ENCODE measurements at regions not wholly inside any gene's neighbourhood (a gene's known extent, or its start where the extent isn't known, plus 50 kb on each side); places are given as distances from the start of the nearest gene placed in this dataset.

DNA sequence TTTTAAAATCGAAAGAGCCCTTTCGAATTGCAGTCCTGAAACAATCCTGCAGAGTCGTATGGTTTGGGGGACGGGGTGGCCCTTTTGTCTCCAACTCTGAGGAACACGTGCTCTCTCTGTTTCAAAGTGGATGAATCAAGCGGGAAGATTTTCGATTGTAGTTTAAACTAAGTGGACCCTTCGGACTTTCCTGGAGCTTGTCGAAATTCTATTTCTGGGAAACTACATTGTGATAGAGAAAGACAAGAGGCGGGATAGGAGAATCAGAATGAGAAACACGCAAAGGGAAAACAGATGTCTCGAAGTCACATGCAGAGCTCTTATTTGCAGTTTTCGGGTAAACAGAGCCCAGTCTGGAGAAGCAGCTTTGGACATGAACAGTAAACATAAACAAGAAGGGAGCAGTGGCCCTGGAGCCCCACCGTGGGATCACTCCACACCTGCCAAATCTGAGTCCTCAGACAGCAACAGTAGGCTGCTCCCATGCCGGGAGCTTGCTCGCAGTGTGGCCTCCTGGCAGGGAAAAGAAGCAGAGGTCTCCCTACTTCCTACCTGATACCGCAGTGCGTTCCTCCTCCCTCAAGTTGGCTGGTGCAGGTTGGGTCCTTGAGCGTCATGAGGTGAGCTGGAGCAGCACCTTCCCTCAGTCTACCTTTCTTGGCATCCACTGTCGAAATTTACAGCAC, 202.4 kb downstream of the SLC4A3 start:
- no peaks in the 10 kb centered on the region for H3K36me3 ChIP-seq (ENCODE audit: insufficient read depth, low read length)
- no peaks in the 10 kb centered on the region for H3K27me3 ChIP-seq (ENCODE audit: insufficient read depth, low read depth, low read length)
- H3K4me3 ChIP-seq (ENCODE audit: low read length): no peak overlapping the region
- no peaks in the 10 kb centered on the region for H3F3A ChIP-seq (ENCODE audit: insufficient read depth, low read length, poor library complexity, severe bottlenecking)
- H3K9me2 ChIP-seq (ENCODE audit: insufficient read depth, low read length): no peaks in the 10 kb centered on the region
- no peak overlapping the region for H2AFZ ChIP-seq (ENCODE audit: low read depth, low read length)
- no peak overlapping the region for H3K9ac ChIP-seq (ENCODE audit: low read length)
- H3K4me2 ChIP-seq (ENCODE audit: low read length): no peak overlapping the region
- no peaks in the 10 kb centered on the region for H3K79me2 ChIP-seq (replicated peaks; ENCODE audit: insufficient read depth, low read length)
- H3K27ac ChIP-seq (ENCODE audit: low read length): no peak overlapping the region
- H3K9me3 ChIP-seq (ENCODE audit: low read length): no peaks in the 10 kb centered on the region
- H4K20me1 ChIP-seq (ENCODE audit: insufficient read depth): no peaks in the 10 kb centered on the region
- no peak for TF ChIP-seq RAD21 (conservative IDR thresholded peaks at IDR 0.05)
- TF ChIP-seq, protein P1, sequence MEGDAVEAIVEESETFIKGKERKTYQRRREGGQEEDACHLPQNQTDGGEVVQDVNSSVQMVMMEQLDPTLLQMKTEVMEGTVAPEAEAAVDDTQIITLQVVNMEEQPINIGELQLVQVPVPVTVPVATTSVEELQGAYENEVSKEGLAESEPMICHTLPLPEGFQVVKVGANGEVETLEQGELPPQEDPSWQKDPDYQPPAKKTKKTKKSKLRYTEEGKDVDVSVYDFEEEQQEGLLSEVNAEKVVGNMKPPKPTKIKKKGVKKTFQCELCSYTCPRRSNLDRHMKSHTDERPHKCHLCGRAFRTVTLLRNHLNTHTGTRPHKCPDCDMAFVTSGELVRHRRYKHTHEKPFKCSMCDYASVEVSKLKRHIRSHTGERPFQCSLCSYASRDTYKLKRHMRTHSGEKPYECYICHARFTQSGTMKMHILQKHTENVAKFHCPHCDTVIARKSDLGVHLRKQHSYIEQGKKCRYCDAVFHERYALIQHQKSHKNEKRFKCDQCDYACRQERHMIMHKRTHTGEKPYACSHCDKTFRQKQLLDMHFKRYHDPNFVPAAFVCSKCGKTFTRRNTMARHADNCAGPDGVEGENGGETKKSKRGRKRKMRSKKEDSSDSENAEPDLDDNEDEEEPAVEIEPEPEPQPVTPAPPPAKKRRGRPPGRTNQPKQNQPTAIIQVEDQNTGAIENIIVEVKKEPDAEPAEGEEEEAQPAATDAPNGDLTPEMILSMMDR (IDR thresholded peaks at IDR 0.05; ENCODE audit: poor library complexity, severe bottlenecking): no peak
- no peak for TF ChIP-seq TAF1 (IDR thresholded peaks at IDR 0.05; ENCODE audit: low read depth)
- no peak for TF ChIP-seq EP300 (conservative IDR thresholded peaks at IDR 0.05; ENCODE audit: poor library complexity, severe bottlenecking)
- TF ChIP-seq SMC3 (conservative IDR thresholded peaks at IDR 0.05; ENCODE audit: poor library complexity): no peak
- TF ChIP-seq POLR2AphosphoS5 (IDR thresholded peaks at IDR 0.05): no peak
- TF ChIP-seq, protein P2, sequence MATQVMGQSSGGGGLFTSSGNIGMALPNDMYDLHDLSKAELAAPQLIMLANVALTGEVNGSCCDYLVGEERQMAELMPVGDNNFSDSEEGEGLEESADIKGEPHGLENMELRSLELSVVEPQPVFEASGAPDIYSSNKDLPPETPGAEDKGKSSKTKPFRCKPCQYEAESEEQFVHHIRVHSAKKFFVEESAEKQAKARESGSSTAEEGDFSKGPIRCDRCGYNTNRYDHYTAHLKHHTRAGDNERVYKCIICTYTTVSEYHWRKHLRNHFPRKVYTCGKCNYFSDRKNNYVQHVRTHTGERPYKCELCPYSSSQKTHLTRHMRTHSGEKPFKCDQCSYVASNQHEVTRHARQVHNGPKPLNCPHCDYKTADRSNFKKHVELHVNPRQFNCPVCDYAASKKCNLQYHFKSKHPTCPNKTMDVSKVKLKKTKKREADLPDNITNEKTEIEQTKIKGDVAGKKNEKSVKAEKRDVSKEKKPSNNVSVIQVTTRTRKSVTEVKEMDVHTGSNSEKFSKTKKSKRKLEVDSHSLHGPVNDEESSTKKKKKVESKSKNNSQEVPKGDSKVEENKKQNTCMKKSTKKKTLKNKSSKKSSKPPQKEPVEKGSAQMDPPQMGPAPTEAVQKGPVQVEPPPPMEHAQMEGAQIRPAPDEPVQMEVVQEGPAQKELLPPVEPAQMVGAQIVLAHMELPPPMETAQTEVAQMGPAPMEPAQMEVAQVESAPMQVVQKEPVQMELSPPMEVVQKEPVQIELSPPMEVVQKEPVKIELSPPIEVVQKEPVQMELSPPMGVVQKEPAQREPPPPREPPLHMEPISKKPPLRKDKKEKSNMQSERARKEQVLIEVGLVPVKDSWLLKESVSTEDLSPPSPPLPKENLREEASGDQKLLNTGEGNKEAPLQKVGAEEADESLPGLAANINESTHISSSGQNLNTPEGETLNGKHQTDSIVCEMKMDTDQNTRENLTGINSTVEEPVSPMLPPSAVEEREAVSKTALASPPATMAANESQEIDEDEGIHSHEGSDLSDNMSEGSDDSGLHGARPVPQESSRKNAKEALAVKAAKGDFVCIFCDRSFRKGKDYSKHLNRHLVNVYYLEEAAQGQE (IDR thresholded peaks at IDR 0.05; ENCODE audit: borderline replicate concordance): no peak
- TF ChIP-seq MXI1 (conservative IDR thresholded peaks at IDR 0.05; ENCODE audit: poor library complexity, severe bottlenecking): no peak
- TF ChIP-seq EZH2 (IDR thresholded peaks at IDR 0.05; ENCODE audit: borderline replicate concordance, insufficient read depth, low read length, poor library complexity, severe bottlenecking): no peak

DNA sequence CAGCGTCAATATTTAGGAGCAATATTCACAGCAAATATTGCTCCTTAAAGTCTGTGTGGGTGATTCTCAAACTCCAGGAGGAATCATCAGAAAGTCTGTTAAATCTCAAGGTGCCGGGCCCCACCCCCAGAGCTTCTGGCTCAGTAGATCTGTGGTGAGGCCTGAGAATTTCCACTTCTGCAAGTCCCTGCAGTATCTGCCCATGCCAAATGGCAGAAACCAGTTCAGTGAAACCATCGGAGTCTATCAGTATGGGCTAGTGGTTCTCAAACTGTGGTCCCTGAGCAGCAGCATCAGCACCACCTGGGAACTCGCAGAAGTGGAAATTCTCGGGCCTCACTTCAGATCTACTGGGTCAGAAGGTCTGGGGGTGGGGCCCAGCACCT, 202.9 kb downstream of the SLC4A3 start:
- no peak overlapping the region for H3K27ac ChIP-seq (ENCODE audit: low read length)
- H2AFZ ChIP-seq (ENCODE audit: low read depth, low read length): no peak overlapping the region
- H3K9me2 ChIP-seq (ENCODE audit: insufficient read depth, low read length): no peaks in the 10 kb centered on the region
- no peak overlapping the region for H3K4me3 ChIP-seq (ENCODE audit: low read length)
- no peak overlapping the region for H3K4me2 ChIP-seq (ENCODE audit: low read length)
- H3K79me2 ChIP-seq (replicated peaks; ENCODE audit: insufficient read depth, low read length): no peaks in the 10 kb centered on the region
- TF ChIP-seq, protein P2 (IDR thresholded peaks at IDR 0.05; ENCODE audit: borderline replicate concordance): no peak
- TF ChIP-seq RAD21 (conservative IDR thresholded peaks at IDR 0.05): no peak
- no peak for TF ChIP-seq EP300 (conservative IDR thresholded peaks at IDR 0.05; ENCODE audit: poor library complexity, severe bottlenecking)
- no peak for TF ChIP-seq SMC3 (conservative IDR thresholded peaks at IDR 0.05; ENCODE audit: poor library complexity)
- TF ChIP-seq POLR2AphosphoS5 (IDR thresholded peaks at IDR 0.05): no peak
- TF ChIP-seq, protein P1 (IDR thresholded peaks at IDR 0.05; ENCODE audit: poor library complexity, severe bottlenecking): no peak
- TF ChIP-seq MXI1 (conservative IDR thresholded peaks at IDR 0.05; ENCODE audit: poor library complexity, severe bottlenecking): no peak
- no peak for TF ChIP-seq TAF1 (IDR thresholded peaks at IDR 0.05; ENCODE audit: low read depth)
- no peak for TF ChIP-seq EZH2 (IDR thresholded peaks at IDR 0.05; ENCODE audit: borderline replicate concordance, insufficient read depth, low read length, poor library complexity, severe bottlenecking)
- no peak overlapping the region for H3K9ac ChIP-seq (ENCODE audit: low read length)
- no peaks in the 10 kb centered on the region for H4K20me1 ChIP-seq (ENCODE audit: insufficient read depth)
- H3K36me3 ChIP-seq (ENCODE audit: insufficient read depth, low read length): no peaks in the 10 kb centered on the region
- no peaks in the 10 kb centered on the region for H3F3A ChIP-seq (ENCODE audit: insufficient read depth, low read length, poor library complexity, severe bottlenecking)
- no peaks in the 10 kb centered on the region for H3K27me3 ChIP-seq (ENCODE audit: insufficient read depth, low read depth, low read length)
- no peaks in the 10 kb centered on the region for H3K9me3 ChIP-seq (ENCODE audit: low read length)
